CD4-positive, alpha-beta T cell treated with Interleukin-10 for 1 hour (primary cell): ENCODE measurements at regions not wholly inside any gene's neighbourhood (a gene's known extent, or its start where the extent isn't known, plus 50 kb on each side); places are given as distances from the start of the nearest gene placed in this dataset.

Experiments
- DNase-seq: peaks from one replicate; pipeline ENCODE4 v3.0.0-alpha.2; 2020

- DNase-seq = no peak
Measured at GRCh38 chr6:90976341-90976740, 389.5 kb upstream of the MAP3K7 start.

- DNase-seq = no peak
Measured at GRCh38 chr6:90975741-90976140, 388.9 kb upstream of the MAP3K7 start.

DNA sequence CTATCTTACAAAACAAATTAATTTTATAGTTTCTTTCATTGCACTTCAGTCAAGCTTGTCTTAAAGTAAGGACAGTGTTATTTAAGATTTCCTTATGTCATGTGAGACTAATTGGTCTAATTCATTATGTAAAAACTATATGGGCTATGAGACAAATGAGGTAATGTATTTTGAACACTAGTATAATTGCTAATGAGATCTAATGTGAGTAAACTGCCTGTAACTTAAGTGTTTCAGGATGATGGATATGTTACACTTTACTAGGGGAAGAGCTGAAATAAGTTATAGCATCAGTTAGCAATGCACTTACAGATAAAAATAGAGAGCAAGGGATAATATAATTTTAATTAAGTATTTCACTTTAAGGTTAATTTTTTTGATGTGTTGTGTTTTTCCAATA, 386.3 kb upstream of the MAP3K7 start:
- no peak for DNase-seq

GRCh38 chr6:90970672-90971071, 383.8 kb upstream of the MAP3K7 start:
- DNase-seq = no peak

- DNase-seq = no peak
Measured at GRCh38 chr6:90967471-90967870, 380.6 kb upstream of the MAP3K7 start.

DNA sequence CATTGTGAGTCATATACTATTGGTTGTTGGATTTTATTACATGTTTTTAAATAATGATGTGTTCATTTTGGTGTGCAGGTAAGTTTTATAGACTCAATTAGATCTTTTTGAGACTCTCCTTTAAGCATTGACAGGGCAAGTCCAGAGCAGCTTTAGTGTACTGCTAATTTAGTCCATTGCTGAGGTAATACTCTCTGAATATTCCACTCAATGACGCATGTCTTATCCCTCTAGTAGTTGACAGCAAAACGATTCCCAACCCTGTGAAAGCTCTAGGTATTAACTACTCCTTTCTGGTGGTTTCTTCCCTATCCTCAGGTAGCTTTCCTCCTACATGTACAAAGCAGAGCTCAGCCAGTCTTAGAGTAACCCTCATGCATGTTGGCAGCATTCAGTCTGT, 373.5 kb upstream of the MAP3K7 start:
- DNase-seq = no peak

GRCh38 chr6:90955246-90955645, 368.4 kb upstream of the MAP3K7 start:
- no peak for DNase-seq

GRCh38 chr6:90953405-90954161, 366.7 kb upstream of the MAP3K7 start:
- DNase-seq = no peak

DNA sequence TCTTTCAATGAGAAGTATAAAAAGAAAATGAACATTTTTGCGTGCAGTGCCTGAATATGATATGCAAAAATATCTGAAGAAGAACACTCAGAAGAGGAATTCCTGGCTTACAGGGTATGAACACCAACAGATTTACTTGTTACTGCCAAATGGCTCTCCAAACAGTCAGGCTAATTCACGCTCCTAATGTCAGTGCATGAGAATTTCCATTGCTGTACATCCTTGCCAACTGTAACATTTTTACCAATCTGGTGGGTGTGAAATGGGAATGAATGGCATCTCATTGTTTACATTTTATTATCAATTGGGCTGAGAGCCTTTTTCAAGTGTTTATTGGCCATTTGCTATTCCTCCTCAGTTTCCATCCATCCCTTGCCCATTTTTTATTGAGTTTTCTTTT, 365.3 kb upstream of the MAP3K7 start:
- no peak for DNase-seq

- DNase-seq = no peak
Measured at GRCh38 chr6:90948540-90948939, 361.7 kb upstream of the MAP3K7 start.

DNA sequence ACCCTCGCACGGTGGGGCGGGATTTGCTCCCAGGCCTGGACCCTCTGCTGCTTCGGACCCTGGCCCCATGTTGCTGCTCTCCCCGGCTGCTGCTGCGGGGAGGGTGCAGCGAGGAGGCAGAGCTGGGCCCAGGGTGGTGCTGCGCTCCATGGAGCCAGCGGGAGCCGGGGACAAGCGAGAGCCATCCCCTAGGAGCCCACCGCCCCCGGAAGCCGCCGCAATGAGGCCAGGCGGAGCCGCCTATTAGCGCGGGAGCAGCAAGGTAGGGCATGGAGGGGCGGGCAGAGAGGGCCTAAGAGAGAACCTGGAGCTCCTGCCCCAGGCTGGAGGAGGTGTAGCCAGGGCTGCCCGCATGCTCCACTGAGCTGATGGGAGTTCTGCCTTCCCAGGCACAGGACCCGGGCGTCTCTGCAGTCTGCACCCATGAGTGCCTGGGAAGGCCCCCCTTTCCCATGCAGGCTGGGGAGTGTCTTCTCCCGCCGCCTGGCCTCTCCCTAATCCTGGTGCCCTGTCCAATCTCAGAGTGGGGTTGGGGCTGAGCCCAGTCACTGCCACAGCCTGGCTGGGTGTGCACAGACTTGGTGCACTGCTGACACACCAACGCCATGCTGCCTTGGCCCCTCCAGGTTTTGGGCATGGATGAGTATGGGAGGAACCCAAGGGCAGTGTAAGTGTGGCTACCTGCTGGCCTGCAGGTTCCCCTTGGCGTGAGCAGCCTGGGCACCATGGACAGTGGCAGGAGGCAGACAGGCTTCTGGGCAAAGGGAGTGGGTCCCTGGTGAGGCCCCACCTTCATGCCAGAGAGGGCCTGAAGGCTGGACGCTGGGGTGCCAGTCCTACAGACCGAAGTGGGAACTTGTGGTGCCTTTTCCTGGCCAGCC, 360.6 kb upstream of the MAP3K7 start:
- no peak for DNase-seq

DNA sequence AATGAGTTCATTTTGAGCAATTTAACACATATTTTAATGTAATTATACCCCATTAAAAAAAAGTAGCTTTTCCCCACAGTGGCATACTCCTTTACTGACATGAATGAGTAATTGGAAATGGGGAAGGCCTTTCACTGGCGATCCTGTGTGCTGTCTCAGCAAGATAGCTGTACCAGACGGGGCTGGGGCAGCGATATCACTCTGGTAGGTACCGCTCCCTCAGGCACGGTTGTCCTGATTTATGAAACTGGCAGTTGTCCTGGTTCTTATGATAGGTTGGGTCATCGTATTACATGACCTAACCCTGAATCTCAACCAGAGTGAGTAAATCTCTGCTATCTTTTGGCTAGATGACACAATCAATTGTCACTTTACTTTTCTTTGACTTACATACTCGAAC, 355.0 kb upstream of the MAP3K7 start:
- DNase-seq = no peak

DNA sequence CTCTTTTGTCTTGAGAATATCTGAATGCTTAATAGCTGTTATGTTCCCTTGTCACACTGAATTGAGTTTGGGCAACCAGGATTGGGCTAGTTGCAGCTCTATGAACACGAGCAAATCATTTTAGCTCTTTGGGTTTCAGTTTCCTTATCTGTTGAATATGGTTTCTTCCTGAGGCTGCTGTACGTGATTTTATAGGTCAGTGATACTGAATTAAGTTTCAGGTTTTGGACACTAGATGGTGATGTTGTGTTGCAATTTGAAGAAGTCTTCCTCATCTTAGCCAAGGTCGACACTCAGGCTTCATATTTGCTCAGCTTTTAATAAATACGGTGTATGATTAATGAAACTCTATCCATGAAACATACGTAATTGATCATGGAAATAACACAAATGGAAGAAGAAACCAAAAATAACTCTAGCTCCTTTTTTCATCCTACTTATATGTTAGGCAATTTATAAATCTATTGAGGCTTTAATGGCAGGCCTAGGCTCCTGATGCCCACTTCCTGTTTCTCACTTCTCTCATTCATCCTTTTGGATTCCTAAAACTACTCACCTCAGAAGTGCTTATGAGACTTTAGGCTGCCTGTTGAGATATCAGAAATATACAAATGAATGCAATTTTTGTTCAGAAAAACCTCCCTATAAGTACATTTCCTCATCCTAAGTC, 354.1 kb upstream of the MAP3K7 start:
- DNase-seq = peak; percentile 67

- no peak for DNase-seq
Measured at GRCh38 chr6:90939906-90940305, 353.0 kb upstream of the MAP3K7 start.

GRCh38 chr6:90938122-90938521, 351.2 kb upstream of the MAP3K7 start:
- no peak for DNase-seq

DNA sequence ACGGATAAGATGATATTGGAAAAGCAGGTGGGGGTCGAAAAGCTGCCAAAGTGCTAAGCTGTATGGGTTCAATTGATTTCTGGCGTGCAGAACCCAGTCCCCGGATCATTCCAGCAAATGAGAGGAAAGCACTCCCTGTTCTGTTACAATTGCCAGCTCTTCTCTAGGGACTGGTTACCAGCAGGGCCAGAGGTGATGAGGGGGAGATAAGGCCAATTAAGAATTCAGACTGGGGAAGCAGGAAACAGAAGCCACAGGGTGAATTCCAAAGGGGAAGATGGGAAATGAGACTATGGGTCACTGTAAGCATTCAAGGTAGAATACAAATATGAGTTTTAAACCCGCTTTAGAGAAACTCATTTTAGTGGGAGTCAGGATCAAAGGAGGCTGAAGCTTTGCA, 349.4 kb upstream of the MAP3K7 start:
- no peak for DNase-seq

DNA sequence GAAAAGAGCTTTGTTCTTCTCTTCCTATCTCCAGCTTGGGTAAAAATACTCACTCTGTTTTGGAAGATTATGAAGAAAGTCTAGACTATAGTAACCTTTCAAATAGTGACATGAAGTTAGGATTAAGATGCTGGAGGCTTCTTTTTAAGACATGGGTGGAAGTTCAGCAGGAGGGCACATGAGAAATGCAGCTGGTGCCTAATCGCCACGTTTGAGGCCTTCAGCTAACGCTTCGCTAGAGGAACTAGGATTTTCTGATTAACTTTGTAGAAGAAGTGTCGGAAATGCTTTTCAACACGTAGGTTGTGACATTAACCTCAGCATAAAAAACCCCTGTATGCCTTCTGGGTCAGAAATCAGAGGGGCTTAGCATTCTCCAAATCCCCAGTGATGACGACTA, 348.1 kb upstream of the MAP3K7 start:
- DNase-seq = no peak

- DNase-seq = no peak
Measured at GRCh38 chr6:90934081-90934480, 347.2 kb upstream of the MAP3K7 start.

DNA sequence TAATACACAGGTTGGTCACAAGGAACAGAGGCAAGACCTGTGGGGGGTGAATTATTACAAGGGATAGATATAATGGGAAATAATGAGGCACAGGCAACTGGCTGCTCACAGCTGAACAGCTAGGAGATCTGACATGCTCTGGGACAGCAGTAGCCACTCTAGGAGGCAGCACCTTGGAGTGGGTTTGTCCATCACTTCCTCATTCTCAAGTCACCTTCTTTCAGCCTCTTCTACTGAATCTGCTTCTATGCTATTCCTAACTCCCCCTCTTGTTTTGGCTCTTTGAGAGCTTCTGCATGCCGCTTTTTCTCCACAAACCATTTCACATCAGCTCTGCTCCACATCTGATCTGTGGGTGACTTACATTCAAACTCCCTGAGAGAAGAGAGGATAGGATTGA, 345.5 kb upstream of the MAP3K7 start:
- no peak for DNase-seq

DNA sequence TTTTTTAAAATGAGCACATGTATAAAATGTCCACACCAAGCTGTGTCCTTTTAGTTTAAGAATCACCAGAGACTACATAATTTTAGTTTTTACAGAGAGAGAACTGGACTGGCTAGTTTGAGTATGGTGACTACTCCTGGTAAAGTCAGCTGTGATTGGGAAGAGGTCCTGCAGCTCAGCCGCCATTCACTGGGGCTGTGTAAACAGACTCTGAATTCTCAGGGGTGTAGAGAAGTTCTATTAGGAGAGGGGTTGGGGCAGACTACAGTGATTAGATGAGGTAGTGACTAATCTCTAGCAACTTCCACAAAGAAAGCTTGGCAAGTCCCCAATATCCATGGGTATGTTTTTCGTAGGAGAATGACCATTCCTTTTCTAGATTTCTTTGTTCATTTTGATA, 341.2 kb upstream of the MAP3K7 start:
- no peak for DNase-seq

GRCh38 chr6:90925726-90926125, 338.9 kb upstream of the MAP3K7 start:
- no peak for DNase-seq

GRCh38 chr6:90922325-90922724, 335.5 kb upstream of the MAP3K7 start:
- no peak for DNase-seq

GRCh38 chr6:90918361-90918760, 331.5 kb upstream of the MAP3K7 start:
- no peak for DNase-seq

- DNase-seq = no peak
Measured at GRCh38 chr6:90917376-90917775, 330.5 kb upstream of the MAP3K7 start.
